HEK293T (cell line): ENCODE measurements at regions not wholly inside any gene's neighbourhood (a gene's known extent, or its start where the extent isn't known, plus 50 kb on each side); places are given as distances from the start of the nearest gene placed in this dataset.

Source experiments
- ARNT ChIP-seq: fragments of 450-650 bp; IDR thresholded peaks from 2 replicates; pipeline ENCODE4 v1.6.1; 2017; ENCODE audit warnings: mild to moderate bottlenecking
- BHLHE40 ChIP-seq: fragments of 450-650 bp; IDR thresholded peaks from 2 replicates; pipeline ENCODE4 v1.6.1; 2016; ENCODE audit warnings: mild to moderate bottlenecking, moderate library complexity, borderline replicate concordance
- ELF4 ChIP-seq: fragments of 450-650 bp; IDR thresholded peaks from 2 replicates; pipeline ENCODE4 v1.6.1; 2017; ENCODE audit warnings: antibody characterized with exemption
- FOXA1 ChIP-seq: fragments of 450-650 bp; IDR thresholded peaks from 2 replicates; pipeline ENCODE4 v1.6.1; 2016; ENCODE audit warnings: mild to moderate bottlenecking
- FOXM1 ChIP-seq: fragments of 450-650 bp; IDR thresholded peaks from 2 replicates; pipeline ENCODE4 v1.6.1; 2017; ENCODE audit warnings: mild to moderate bottlenecking, borderline replicate concordance
- HDGF ChIP-seq: fragments of 450-650 bp; IDR thresholded peaks from 2 replicates; pipeline ENCODE4 v1.6.1; 2017; ENCODE audit warnings: antibody characterized with exemption, borderline replicate concordance
- L3MBTL2 ChIP-seq: fragments of 450-650 bp; conservative IDR thresholded peaks from 2 replicates; pipeline ENCODE4 v1.6.1; 2016; ENCODE audit warnings: mild to moderate bottlenecking
- SP1 ChIP-seq: fragments of 450-650 bp; IDR thresholded peaks from 2 replicates; pipeline ENCODE4 v1.6.1; 2017
- SUZ12 ChIP-seq: fragments of 450-650 bp; IDR thresholded peaks from 2 replicates; pipeline ENCODE4 v1.6.1; 2016; ENCODE audit warnings: mild to moderate bottlenecking
- TARDBP ChIP-seq: fragments of 450-650 bp; IDR thresholded peaks from 2 replicates; pipeline ENCODE4 v1.6.1; 2016

DNA sequence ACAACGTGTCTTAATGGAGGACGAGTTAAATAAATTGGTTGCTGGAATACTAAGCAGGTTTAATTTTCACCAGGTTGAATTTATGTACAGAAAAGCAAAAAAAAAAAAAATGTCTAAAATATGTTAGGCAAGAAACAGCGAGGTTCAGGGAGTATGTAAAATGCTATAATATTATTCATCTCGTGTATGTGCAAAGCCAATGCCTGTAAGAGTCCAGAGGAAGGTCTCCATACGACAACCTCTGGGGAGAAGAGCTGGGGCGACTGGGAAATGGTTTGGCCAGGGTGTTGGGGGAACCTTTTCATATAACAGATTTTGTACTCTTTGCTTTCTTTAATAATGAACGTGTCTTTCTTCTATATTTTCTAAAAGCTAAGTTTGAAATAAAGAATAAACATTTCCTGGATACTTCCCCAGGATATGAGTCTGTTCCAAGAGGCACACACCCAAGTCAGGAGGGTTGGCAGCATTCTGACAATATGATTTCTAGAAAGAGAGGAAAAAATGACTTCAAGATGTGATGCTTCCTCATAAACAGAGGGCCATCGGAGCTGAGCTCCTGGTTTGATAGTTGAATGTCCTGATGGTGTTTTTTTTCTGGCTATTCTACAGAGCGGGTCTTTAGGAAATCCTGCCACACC lies 208.6 kb upstream of the MGMT start:
- no peak for TF ChIP-seq FOXM1
- TF ChIP-seq ARNT = no peak
- no peak for TF ChIP-seq SP1
- TF ChIP-seq L3MBTL2 = no peak
- TF ChIP-seq SUZ12 = no peak
- no peak for TF ChIP-seq ELF4
- no peak for TF ChIP-seq TARDBP
- TF ChIP-seq HDGF = no peak
- no peak for TF ChIP-seq BHLHE40
- no peak for TF ChIP-seq FOXA1
